ENCODE measurements at regions not wholly inside any gene's neighbourhood (a gene's known extent, or its start where the extent isn't known, plus 50 kb on each side); places are given as distances from the start of the nearest gene placed in this dataset.
"Not testable (repeated sequence)": the region's sequence is repeated elsewhere in the genome, so short reads cannot be mapped to it uniquely, and the experiment has no call there.

DNA sequence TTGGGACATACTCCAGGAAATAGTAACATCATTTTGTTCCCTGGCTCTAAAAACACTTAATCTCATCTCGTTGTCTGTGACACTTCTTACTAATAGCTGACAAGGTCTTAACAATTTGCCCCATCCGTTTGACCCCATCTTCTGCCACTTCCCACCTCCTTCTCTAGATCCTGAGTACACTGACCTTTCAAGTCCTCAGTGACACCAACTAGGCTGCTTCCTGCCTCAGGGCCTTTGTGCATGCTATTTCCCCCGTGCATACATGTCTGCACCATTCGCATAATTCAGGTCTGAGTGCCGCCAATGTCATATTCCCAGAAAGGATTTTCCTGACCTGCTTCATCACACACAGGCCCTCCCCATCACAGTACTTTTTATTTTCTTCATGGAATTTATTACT lies 70.6 kb upstream of the CCND2 start:
- Mint-ChIP-seq H3K36me3 (ENCODE audit: low read depth) (peaks cover 7% of the 10 kb centered on the region), H3K4me1 (peaks cover 3% of the 10 kb centered on the region), H3K4me3 (no peak overlapping the region), H3K27me3 (peaks cover 7% of the 10 kb centered on the region), H3K27ac (no peak overlapping the region)
- no peak for DNase-seq
- no peaks in the 10 kb centered on the region for H3K9me3 ChIP-seq (ENCODE audit: control insufficient read depth, low read length, poor library complexity, severe bottlenecking)
- no peak for ATAC-seq

- Mint-ChIP-seq H3K27me3 (peaks cover 7% of the 10 kb centered on the region), H3K36me3 (ENCODE audit: low read depth) (peaks cover 7% of the 10 kb centered on the region), H3K27ac (no peak overlapping the region), H3K4me1 (peaks cover 3% of the 10 kb centered on the region), H3K4me3 (no peak overlapping the region)
- ATAC-seq (no peak), DNase-seq (no peak)
- H3K9me3 ChIP-seq (ENCODE audit: control insufficient read depth, low read length, poor library complexity, severe bottlenecking), result no peaks in the 10 kb centered on the region
Measured at GRCh38 chr12:4202487-4202886, 71.1 kb upstream of the CCND2 start.

DNA sequence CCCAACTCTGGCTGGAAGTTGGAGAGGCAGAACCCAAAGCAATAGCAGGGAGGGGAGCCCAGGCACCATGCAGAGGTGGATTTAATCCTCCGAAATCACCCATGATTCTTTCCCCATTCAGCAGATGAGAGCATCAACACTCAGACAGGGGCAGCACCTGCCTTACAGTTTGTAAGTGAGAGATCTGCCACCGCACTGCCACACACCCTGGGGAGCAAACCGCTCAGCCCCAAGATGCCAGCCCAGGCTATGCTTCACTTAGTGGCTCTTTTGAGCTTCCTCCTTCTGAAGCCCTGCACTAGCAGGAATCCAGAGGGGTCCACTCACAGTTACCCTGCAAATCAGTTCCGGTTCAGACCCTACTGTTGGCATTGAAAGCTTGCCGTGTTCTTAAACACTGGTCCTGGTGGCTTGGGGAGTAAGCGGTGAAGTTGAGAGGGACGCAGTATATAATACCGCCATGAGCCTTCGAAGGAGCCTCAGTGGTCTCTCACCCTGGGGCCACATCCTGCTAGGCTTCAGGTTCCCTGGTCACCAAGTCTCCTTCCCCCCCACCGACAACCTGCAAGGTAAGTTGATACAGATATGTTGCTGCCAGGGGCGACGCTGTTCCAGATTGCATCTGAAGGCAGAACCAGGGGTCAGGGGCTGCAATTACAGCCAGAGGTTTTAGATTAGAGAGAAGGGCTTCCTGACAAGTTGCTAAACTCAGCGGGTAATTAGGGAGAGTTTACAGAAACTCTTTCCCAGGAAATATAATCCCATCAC lies 72.0 kb upstream of the CCND2 start:
- H3K27me3 Mint-ChIP-seq, result peaks cover 7% of the 10 kb centered on the region
- H3K4me3 Mint-ChIP-seq, result no peak overlapping the region
- H3K36me3 Mint-ChIP-seq (ENCODE audit: low read depth), result peaks cover 7% of the 10 kb centered on the region
- peak; percentile 33 for ATAC-seq
- H3K27ac Mint-ChIP-seq, result no peak overlapping the region
- no peaks in the 10 kb centered on the region for H3K9me3 ChIP-seq (ENCODE audit: control insufficient read depth, low read length, poor library complexity, severe bottlenecking)
- DNase-seq, result no peak
- peaks cover 3% of the 10 kb centered on the region for H3K4me1 Mint-ChIP-seq

DNA sequence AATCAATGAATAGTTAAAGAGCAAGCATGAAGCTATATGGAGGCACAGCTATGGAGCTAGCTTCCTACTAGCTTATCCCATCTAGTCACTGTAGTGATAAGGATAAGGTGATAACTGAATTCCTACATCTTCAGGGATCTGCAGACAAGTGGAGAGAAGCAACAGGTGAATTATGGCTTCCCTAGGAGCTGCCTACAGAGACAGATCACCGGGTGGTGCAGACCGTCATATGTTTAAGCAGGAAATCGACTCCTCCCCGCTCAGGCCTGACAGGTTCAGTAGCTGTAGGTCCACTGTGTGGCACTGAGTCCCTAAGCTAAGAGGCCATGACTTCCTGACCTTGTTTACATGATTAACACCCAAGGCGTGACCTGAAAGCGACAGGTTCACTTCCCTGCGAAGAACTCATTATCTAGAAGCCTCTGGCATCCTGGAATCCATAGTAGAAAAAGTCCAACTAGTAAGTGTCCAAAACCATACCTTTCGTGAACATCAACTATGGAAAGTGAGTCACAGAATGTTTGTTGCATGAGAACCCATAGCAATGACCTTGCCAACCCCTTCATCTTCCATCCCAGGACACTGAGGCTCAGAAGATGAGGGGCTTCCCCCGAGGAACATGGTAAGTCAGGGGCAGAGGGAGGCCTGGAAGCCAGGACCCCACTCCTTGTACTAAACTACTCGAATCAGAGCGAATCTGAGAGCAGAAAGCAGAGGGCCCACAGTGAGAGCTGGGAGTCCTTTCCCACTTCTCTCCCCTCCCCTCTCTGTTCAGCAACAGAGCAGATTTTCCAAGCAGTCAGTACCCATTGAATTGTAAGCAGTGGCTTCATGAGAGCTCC lies 75.4 kb upstream of the CCND2 start:
- Mint-ChIP-seq H3K4me3 (no peak overlapping the region), H3K27me3 (peaks cover 4% of the 10 kb centered on the region), H3K36me3 (ENCODE audit: low read depth) (peaks cover 3% of the 10 kb centered on the region), H3K27ac (no peak overlapping the region), H3K4me1 (peaks cover 2% of the 10 kb centered on the region)
- no peaks in the 10 kb centered on the region for H3K9me3 ChIP-seq (ENCODE audit: control insufficient read depth, low read length, poor library complexity, severe bottlenecking)
- DNase-seq (no peak), ATAC-seq (no peak)

DNA sequence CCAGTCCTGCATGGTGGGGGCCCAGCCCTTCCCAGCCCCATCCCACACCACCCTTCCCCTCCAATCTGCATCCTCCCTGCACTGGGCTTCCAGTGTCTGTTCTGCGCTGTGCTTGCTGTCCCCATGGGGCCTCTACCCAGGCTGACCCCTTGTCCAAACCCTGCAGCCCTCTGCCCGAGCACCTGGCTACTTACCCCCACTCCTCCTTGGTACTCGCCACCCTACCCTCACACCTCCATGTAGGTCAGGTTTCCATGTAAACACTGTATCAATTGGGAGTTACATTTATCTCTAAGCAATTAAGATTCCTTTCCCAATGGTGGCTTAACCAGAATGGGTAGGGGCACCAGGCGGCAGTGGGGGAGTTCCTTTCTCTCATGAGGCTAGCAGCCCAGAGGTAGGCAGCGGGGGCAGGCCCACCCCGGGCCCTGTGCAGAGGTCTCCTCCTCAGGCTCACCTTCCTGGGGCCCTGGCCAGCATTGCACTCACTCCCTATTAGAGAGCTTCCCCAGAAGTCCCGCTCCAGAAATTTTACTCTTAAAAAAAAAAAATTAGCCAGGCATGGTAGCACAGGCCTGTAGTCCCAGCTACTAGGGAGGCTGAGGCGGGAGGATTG lies 76.6 kb upstream of the CCND2 start:
- Mint-ChIP-seq H3K27ac (no peak overlapping the region), H3K4me1 (peaks cover 2% of the 10 kb centered on the region), H3K36me3 (ENCODE audit: low read depth) (no peaks in the 10 kb centered on the region), H3K4me3 (no peak overlapping the region), H3K27me3 (peaks cover 4% of the 10 kb centered on the region)
- no peak for ATAC-seq
- no peaks in the 10 kb centered on the region for H3K9me3 ChIP-seq (ENCODE audit: control insufficient read depth, low read length, poor library complexity, severe bottlenecking)
- no peak for DNase-seq

- H3K27ac Mint-ChIP-seq, result no peak overlapping the region
- H3K4me3 Mint-ChIP-seq, result no peak overlapping the region
- peaks cover 4% of the 10 kb centered on the region for H3K27me3 Mint-ChIP-seq
- H3K36me3 Mint-ChIP-seq (ENCODE audit: low read depth), result no peaks in the 10 kb centered on the region
- ATAC-seq (no peak), DNase-seq (no peak)
- H3K4me1 Mint-ChIP-seq, result peaks cover 2% of the 10 kb centered on the region
- no peaks in the 10 kb centered on the region for H3K9me3 ChIP-seq (ENCODE audit: control insufficient read depth, low read length, poor library complexity, severe bottlenecking)
Measured at GRCh38 chr12:4194668-4195067, 78.9 kb upstream of the CCND2 start.

DNA sequence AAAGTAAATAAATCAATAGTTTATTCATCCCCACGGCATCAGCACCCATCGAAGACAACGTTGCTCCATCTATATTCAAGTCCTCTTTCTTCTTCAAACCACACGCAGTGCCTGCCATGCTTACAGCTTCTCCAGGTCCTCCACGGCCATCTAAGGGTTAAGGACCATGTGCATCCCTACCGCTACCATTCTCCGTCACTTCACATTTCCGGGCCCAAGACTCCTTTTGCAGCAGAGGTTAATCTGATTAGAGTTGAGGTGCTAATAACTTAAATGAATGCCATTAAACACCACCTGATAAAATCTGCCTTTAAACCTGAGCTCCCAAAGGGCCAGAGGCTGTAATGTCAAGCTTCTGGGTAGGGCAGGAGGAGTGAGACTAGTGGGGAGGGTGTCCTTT lies 79.7 kb upstream of the CCND2 start:
- Mint-ChIP-seq H3K27me3 (peaks cover 4% of the 10 kb centered on the region), H3K4me3 (no peak overlapping the region), H3K4me1 (peaks cover 2% of the 10 kb centered on the region), H3K27ac (no peak overlapping the region), H3K36me3 (ENCODE audit: low read depth) (no peaks in the 10 kb centered on the region)
- DNase-seq (no peak), ATAC-seq (no peak)
- no peaks in the 10 kb centered on the region for H3K9me3 ChIP-seq (ENCODE audit: control insufficient read depth, low read length, poor library complexity, severe bottlenecking)

- peaks cover 4% of the 10 kb centered on the region for H3K27me3 Mint-ChIP-seq
- H3K9me3 ChIP-seq (ENCODE audit: control insufficient read depth, low read length, poor library complexity, severe bottlenecking), result no peaks in the 10 kb centered on the region
- H3K27ac Mint-ChIP-seq, result no peak overlapping the region
- ATAC-seq (no peak), DNase-seq (no peak)
- H3K36me3 Mint-ChIP-seq (ENCODE audit: low read depth), result no peaks in the 10 kb centered on the region
- peaks cover 2% of the 10 kb centered on the region for H3K4me1 Mint-ChIP-seq
- no peak overlapping the region for H3K4me3 Mint-ChIP-seq
Measured at GRCh38 chr12:4191642-4192041, 81.9 kb upstream of the CCND2 start.

GRCh38 chr12:4191149-4191548 lies 82.4 kb upstream of the CCND2 start:
- Mint-ChIP-seq H3K36me3 (ENCODE audit: low read depth) (no peaks in the 10 kb centered on the region), H3K4me3 (no peak overlapping the region), H3K27me3 (peaks cover 4% of the 10 kb centered on the region), H3K27ac (no peak overlapping the region), H3K4me1 (peaks cover 2% of the 10 kb centered on the region)
- ATAC-seq (no peak), DNase-seq (no peak)
- no peaks in the 10 kb centered on the region for H3K9me3 ChIP-seq (ENCODE audit: control insufficient read depth, low read length, poor library complexity, severe bottlenecking)

DNA sequence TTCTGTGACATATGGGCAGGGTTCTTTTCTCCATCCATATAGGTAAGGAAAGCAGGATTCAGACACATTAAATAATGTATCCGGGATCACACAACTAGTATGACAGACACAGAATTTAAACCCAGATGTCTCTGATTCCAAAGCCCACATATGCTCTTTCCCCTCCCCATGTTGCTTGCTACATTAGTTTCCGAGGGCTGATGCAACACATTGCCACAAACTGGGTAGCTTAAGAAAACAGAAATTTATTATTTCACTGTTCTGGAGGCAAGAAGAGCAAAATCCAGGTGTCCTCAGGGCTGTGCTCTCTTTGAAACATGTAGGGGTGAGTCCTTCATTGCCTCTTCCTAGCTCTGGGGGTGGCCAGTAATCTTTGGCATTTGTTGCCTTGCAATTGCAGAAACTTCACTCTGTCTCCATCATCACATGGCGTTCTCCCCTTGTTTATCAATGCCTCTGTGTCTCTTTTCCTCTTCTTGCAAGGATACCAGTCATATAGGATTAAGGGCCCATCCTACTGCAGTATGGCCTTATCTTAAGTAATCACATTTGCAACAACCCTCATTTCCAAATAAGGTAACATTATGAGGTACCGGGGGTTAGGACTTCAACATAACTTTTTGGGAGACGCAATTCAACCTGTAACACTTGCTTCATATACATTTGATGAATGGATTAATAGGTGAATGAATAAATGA lies 83.0 kb upstream of the CCND2 start:
- no peak for DNase-seq
- Mint-ChIP-seq H3K27me3 (peaks cover 4% of the 10 kb centered on the region), H3K4me3 (no peak overlapping the region), H3K4me1 (peaks cover 2% of the 10 kb centered on the region), H3K27ac (no peak overlapping the region), H3K36me3 (ENCODE audit: low read depth) (no peaks in the 10 kb centered on the region)
- no peak for ATAC-seq
- H3K9me3 ChIP-seq (ENCODE audit: control insufficient read depth, low read length, poor library complexity, severe bottlenecking), result no peaks in the 10 kb centered on the region

- H3K27ac Mint-ChIP-seq, result peak overlapping the region; percentile 16
- H3K27me3 Mint-ChIP-seq, result peaks cover 2% of the 10 kb centered on the region
- ATAC-seq (no peak), DNase-seq (no peak)
- H3K36me3 Mint-ChIP-seq (ENCODE audit: low read depth), result no peaks in the 10 kb centered on the region
- H3K9me3 ChIP-seq (ENCODE audit: control insufficient read depth, low read length, poor library complexity, severe bottlenecking), result no peaks in the 10 kb centered on the region
- H3K4me1 Mint-ChIP-seq, result peaks cover 2% of the 10 kb centered on the region
- H3K4me3 Mint-ChIP-seq, result no peak overlapping the region
Measured at GRCh38 chr12:4189721-4190120, 83.8 kb upstream of the CCND2 start.

DNA sequence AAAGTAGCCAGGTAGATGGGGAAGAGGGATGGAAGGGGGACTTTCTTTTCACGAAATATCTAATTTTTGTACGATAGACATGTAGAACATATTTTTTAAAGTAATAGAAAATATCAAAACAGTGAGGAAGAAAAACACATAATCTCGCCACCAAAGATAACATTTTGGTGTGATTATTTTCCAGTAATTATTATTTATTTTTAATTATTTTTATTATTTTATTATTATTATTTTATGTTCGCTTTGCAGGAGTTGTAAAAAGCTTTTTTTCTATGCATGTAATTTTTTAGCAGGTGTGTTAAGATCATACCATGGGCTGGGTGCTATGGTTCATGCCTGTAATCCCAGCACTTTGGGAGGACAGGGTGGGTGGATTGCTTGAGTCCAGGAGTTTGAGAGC lies 85.6 kb upstream of the CCND2 start:
- H3K9me3 ChIP-seq (ENCODE audit: control insufficient read depth, low read length, poor library complexity, severe bottlenecking), result no peaks in the 10 kb centered on the region
- no peak overlapping the region for H3K27ac Mint-ChIP-seq
- no peaks in the 10 kb centered on the region for H3K27me3 Mint-ChIP-seq
- no peaks in the 10 kb centered on the region for H3K36me3 Mint-ChIP-seq (ENCODE audit: low read depth)
- no peak for ATAC-seq
- H3K4me1 Mint-ChIP-seq, result no peaks in the 10 kb centered on the region
- H3K4me3 Mint-ChIP-seq, result no peak overlapping the region
- no peak for DNase-seq

GRCh38 chr12:4187315-4187714 lies 86.2 kb upstream of the CCND2 start:
- not testable (repeated sequence) for DNase-seq; H3K4me1 Mint-ChIP-seq; H3K4me3 Mint-ChIP-seq; ATAC-seq; H3K27me3 Mint-ChIP-seq; H3K27ac Mint-ChIP-seq; H3K36me3 Mint-ChIP-seq (ENCODE audit: low read depth); H3K9me3 ChIP-seq (ENCODE audit: control insufficient read depth, low read length, poor library complexity, severe bottlenecking)

Data from T-helper 17 cell (primary cell).